ENCODE measurements at regions not wholly inside any gene's neighbourhood (a gene's known extent, or its start where the extent isn't known, plus 50 kb on each side); places are given as distances from the start of the nearest gene placed in this dataset.

GRCh38 chr18:61972389-61973264, 79.8 kb upstream of the RNF152 start:
- H3K4me1 ChIP-seq (ENCODE audit: control insufficient read depth in 2 of 2, insufficient read depth in 1 of 2, low read depth in 1 of 2, low read length in 2 of 2), result no peaks in the 10 kb centered on the region
- peak overlapping the region; percentile 32 for H2AFZ ChIP-seq (ENCODE audit: low read length)
- no peak overlapping the region for H2BK12ac ChIP-seq (ENCODE audit: low read length)
- no peak overlapping the region for H3K4ac ChIP-seq (ENCODE audit: low read length)
- no peak overlapping the region for H4K8ac ChIP-seq (ENCODE audit: low read depth, low read length)
- no peak overlapping the region for H4K91ac ChIP-seq (ENCODE audit: low read depth, low read length, poor library complexity)
- no peak overlapping the region for H2AK5ac ChIP-seq (ENCODE audit: low read depth, low read length)
- no peaks in the 10 kb centered on the region for H3K27me3 ChIP-seq (ENCODE audit: control insufficient read depth in 3 of 3, insufficient read depth in 3 of 3, low read depth in 1 of 3, low read length in 3 of 3)
- no peak overlapping the region for H3K9ac ChIP-seq (ENCODE audit: low read depth, low read length, poor library complexity)
- H3K79me1 ChIP-seq (ENCODE audit: low read depth, low read length), result no peaks in the 10 kb centered on the region
- H2BK15ac ChIP-seq (ENCODE audit: low read length), result no peak overlapping the region
- no peaks in the 10 kb centered on the region for H3K9me3 ChIP-seq (replicated peaks in 1 of 2; ENCODE audit: control insufficient read depth in 2 of 2, insufficient read depth in 1 of 2, low read depth in 1 of 2, low read length in 2 of 2)
- H2BK5ac ChIP-seq (ENCODE audit: low read length), result no peak overlapping the region
- H3K4me2 ChIP-seq (ENCODE audit: insufficient read depth, low read length, poor library complexity, severe bottlenecking), result no peak overlapping the region
- H3K18ac ChIP-seq (ENCODE audit: low read length), result no peak overlapping the region
- no peaks in the 10 kb centered on the region for H3K36me3 ChIP-seq (replicated peaks in 1 of 2; ENCODE audit: control insufficient read depth in 2 of 2, insufficient read depth in 2 of 2, low read length in 2 of 2)
- WGBS, 2 donors (ENCODE audit: extremely low coverage in 2 of 2, insufficient read length in 2 of 2, insufficient replicate concordance in 1 of 2), result no CpG with 5 or more reads among the region's 4 CpGs
- H3K4me3 ChIP-seq (ENCODE audit: low read length in 2 of 2), result no peak overlapping the region
- H3K14ac ChIP-seq (ENCODE audit: low read length), result no peak overlapping the region
- no peak overlapping the region for H3K27ac ChIP-seq (replicated peaks; ENCODE audit: low read length)
- DNase-seq (ENCODE audit: low spot score), result no peak
- H2BK120ac ChIP-seq (ENCODE audit: low read depth, low read length), result no peak overlapping the region
- no peak overlapping the region for H3K23ac ChIP-seq (ENCODE audit: low read depth, low read length, poor library complexity)

GRCh38 chr18:61967252-61967891, 74.6 kb upstream of the RNF152 start:
- no peak overlapping the region for H2AK5ac ChIP-seq (ENCODE audit: low read depth, low read length)
- no peak overlapping the region for H2AFZ ChIP-seq (ENCODE audit: low read length)
- no peak overlapping the region for H4K8ac ChIP-seq (ENCODE audit: low read depth, low read length)
- H2BK15ac ChIP-seq (ENCODE audit: low read length), result no peak overlapping the region
- no peak overlapping the region for H2BK120ac ChIP-seq (ENCODE audit: low read depth, low read length)
- H3K23ac ChIP-seq (ENCODE audit: low read depth, low read length, poor library complexity), result no peak overlapping the region
- no peak overlapping the region for H3K18ac ChIP-seq (ENCODE audit: low read length)
- H3K27ac ChIP-seq (replicated peaks; ENCODE audit: low read length), result no peak overlapping the region
- no peaks in the 10 kb centered on the region for H3K4me1 ChIP-seq (ENCODE audit: control insufficient read depth in 2 of 2, insufficient read depth in 1 of 2, low read depth in 1 of 2, low read length in 2 of 2)
- no peaks in the 10 kb centered on the region for H3K9me3 ChIP-seq (replicated peaks in 1 of 2; ENCODE audit: control insufficient read depth in 2 of 2, insufficient read depth in 1 of 2, low read depth in 1 of 2, low read length in 2 of 2)
- no peak overlapping the region for H3K4me3 ChIP-seq (ENCODE audit: low read length in 2 of 2)
- H3K14ac ChIP-seq (ENCODE audit: low read length), result no peak overlapping the region
- no peak overlapping the region for H3K4me2 ChIP-seq (ENCODE audit: insufficient read depth, low read length, poor library complexity, severe bottlenecking)
- H3K27me3 ChIP-seq (ENCODE audit: control insufficient read depth in 3 of 3, insufficient read depth in 3 of 3, low read depth in 1 of 3, low read length in 3 of 3), result no peaks in the 10 kb centered on the region
- no peak overlapping the region for H2BK12ac ChIP-seq (ENCODE audit: low read length)
- H4K91ac ChIP-seq (ENCODE audit: low read depth, low read length, poor library complexity), result no peak overlapping the region
- no peak overlapping the region for H3K4ac ChIP-seq (ENCODE audit: low read length)
- DNase-seq (ENCODE audit: low spot score), result no peak
- no peaks in the 10 kb centered on the region for H3K79me1 ChIP-seq (ENCODE audit: low read depth, low read length)
- H3K9ac ChIP-seq (ENCODE audit: low read depth, low read length, poor library complexity), result no peak overlapping the region
- no CpG with 5 or more reads among the region's 9 CpGs for WGBS, 2 donors (ENCODE audit: extremely low coverage in 2 of 2, insufficient read length in 2 of 2, insufficient replicate concordance in 1 of 2)
- H2BK5ac ChIP-seq (ENCODE audit: low read length), result no peak overlapping the region
- no peaks in the 10 kb centered on the region for H3K36me3 ChIP-seq (replicated peaks in 1 of 2; ENCODE audit: control insufficient read depth in 2 of 2, insufficient read depth in 2 of 2, low read length in 2 of 2)

- Histone ChIP-seq H4K8ac (ENCODE audit: low read depth, low read length) (no peak overlapping the region), H3K9me3 (replicated peaks in 1 of 2; ENCODE audit: control insufficient read depth in 2 of 2, insufficient read depth in 1 of 2, low read depth in 1 of 2, low read length in 2 of 2) (no peaks in the 10 kb centered on the region), H2AFZ (ENCODE audit: low read length) (no peak overlapping the region), H2BK120ac (ENCODE audit: low read depth, low read length) (no peak overlapping the region), H2BK12ac (ENCODE audit: low read length) (no peak overlapping the region), H3K27me3 (ENCODE audit: control insufficient read depth in 3 of 3, insufficient read depth in 3 of 3, low read depth in 1 of 3, low read length in 3 of 3) (no peaks in the 10 kb centered on the region), H3K27ac (replicated peaks; ENCODE audit: low read length) (no peak overlapping the region), H3K18ac (ENCODE audit: low read length) (no peak overlapping the region), H3K79me1 (ENCODE audit: low read depth, low read length) (no peaks in the 10 kb centered on the region), H4K91ac (ENCODE audit: low read depth, low read length, poor library complexity) (no peak overlapping the region), H3K4me2 (ENCODE audit: insufficient read depth, low read length, poor library complexity, severe bottlenecking) (no peak overlapping the region), H3K14ac (ENCODE audit: low read length) (no peak overlapping the region), H2BK15ac (ENCODE audit: low read length) (no peak overlapping the region), H3K4me1 (ENCODE audit: control insufficient read depth in 2 of 2, insufficient read depth in 1 of 2, low read depth in 1 of 2, low read length in 2 of 2) (no peaks in the 10 kb centered on the region), H3K4me3 (ENCODE audit: low read length in 2 of 2) (no peak overlapping the region), H3K9ac (ENCODE audit: low read depth, low read length, poor library complexity) (no peak overlapping the region), H2AK5ac (ENCODE audit: low read depth, low read length) (no peak overlapping the region), H3K4ac (ENCODE audit: low read length) (no peak overlapping the region), H3K23ac (ENCODE audit: low read depth, low read length, poor library complexity) (no peak overlapping the region), H2BK5ac (ENCODE audit: low read length) (no peak overlapping the region), H3K36me3 (replicated peaks in 1 of 2; ENCODE audit: control insufficient read depth in 2 of 2, insufficient read depth in 2 of 2, low read length in 2 of 2) (no peaks in the 10 kb centered on the region)
- no peak for DNase-seq (ENCODE audit: low spot score)
- no CpG with 5 or more reads among the region's 6 CpGs for WGBS, 2 donors (ENCODE audit: extremely low coverage in 2 of 2, insufficient read length in 2 of 2, insufficient replicate concordance in 1 of 2)
These were observed 72.5 kb upstream of the RNF152 start for GRCh38 chr18:61965311-61965710.

GRCh38 chr18:61964616-61965015, 71.8 kb upstream of the RNF152 start:
- no peaks in the 10 kb centered on the region for H3K4me1 ChIP-seq (ENCODE audit: control insufficient read depth in 2 of 2, insufficient read depth in 1 of 2, low read depth in 1 of 2, low read length in 2 of 2)
- H3K79me1 ChIP-seq (ENCODE audit: low read depth, low read length), result no peaks in the 10 kb centered on the region
- H2AK5ac ChIP-seq (ENCODE audit: low read depth, low read length), result no peak overlapping the region
- no peak overlapping the region for H3K27ac ChIP-seq (replicated peaks; ENCODE audit: low read length)
- H2BK12ac ChIP-seq (ENCODE audit: low read length), result no peak overlapping the region
- no peak overlapping the region for H4K91ac ChIP-seq (ENCODE audit: low read depth, low read length, poor library complexity)
- no peak overlapping the region for H3K18ac ChIP-seq (ENCODE audit: low read length)
- H3K4me2 ChIP-seq (ENCODE audit: insufficient read depth, low read length, poor library complexity, severe bottlenecking), result no peak overlapping the region
- H3K4ac ChIP-seq (ENCODE audit: low read length), result no peak overlapping the region
- H3K9me3 ChIP-seq (replicated peaks in 1 of 2; ENCODE audit: control insufficient read depth in 2 of 2, insufficient read depth in 1 of 2, low read depth in 1 of 2, low read length in 2 of 2), result no peaks in the 10 kb centered on the region
- no peak for DNase-seq (ENCODE audit: low spot score)
- no peak overlapping the region for H4K8ac ChIP-seq (ENCODE audit: low read depth, low read length)
- no peak overlapping the region for H2BK120ac ChIP-seq (ENCODE audit: low read depth, low read length)
- H3K27me3 ChIP-seq (ENCODE audit: control insufficient read depth in 3 of 3, insufficient read depth in 3 of 3, low read depth in 1 of 3, low read length in 3 of 3), result no peaks in the 10 kb centered on the region
- H2AFZ ChIP-seq (ENCODE audit: low read length), result no peak overlapping the region
- no peak overlapping the region for H3K9ac ChIP-seq (ENCODE audit: low read depth, low read length, poor library complexity)
- H2BK5ac ChIP-seq (ENCODE audit: low read length), result no peak overlapping the region
- no peaks in the 10 kb centered on the region for H3K36me3 ChIP-seq (replicated peaks in 1 of 2; ENCODE audit: control insufficient read depth in 2 of 2, insufficient read depth in 2 of 2, low read length in 2 of 2)
- H3K14ac ChIP-seq (ENCODE audit: low read length), result no peak overlapping the region
- no peak overlapping the region for H3K4me3 ChIP-seq (ENCODE audit: low read length in 2 of 2)
- H2BK15ac ChIP-seq (ENCODE audit: low read length), result no peak overlapping the region
- no peak overlapping the region for H3K23ac ChIP-seq (ENCODE audit: low read depth, low read length, poor library complexity)

Data from neuronal stem cell (in vitro differentiated cells).